Right ventricle myocardium superior (tissue), 1 donor: ENCODE measurements at regions not wholly inside any gene's neighbourhood (a gene's known extent, or its start where the extent isn't known, plus 50 kb on each side); places are given as distances from the start of the nearest gene placed in this dataset.

Experiments used
- ATAC-seq: fragments of 200-7000 bp; cut with Tn5 transposase; one replicate; pipeline ENCODE4 v1.9.1; 2020; ENCODE audit warnings: mild to moderate bottlenecking; ENCODE audit not compliant: poor library complexity
- DNase-seq: peaks from one replicate; pipeline ENCODE4 v3.0.0-alpha.2; 2020
- intact Hi-C: fragments of 100-400 bp; cut with DNase I; formaldehyde crosslinking; loops from one replicate; pipeline ENCODE4 v1.11.2; 2022
- donor health status: DM: no; HTN: yes; CAD: no; lungs with severe emphysema.

- ATAC-seq (no peak), DNase-seq (no peak)
- intact Hi-C loops = no loop called here
Observed at GRCh38 chr2:105629634-105630033, 115.1 kb upstream of the NCK2 start.

GRCh38 chr2:105627534-105627933 lies 117.2 kb upstream of the NCK2 start:
- ATAC-seq (no peak), DNase-seq (no peak)
- intact Hi-C loops = no loop called here

- DNase-seq = no peak
- ATAC-seq = no peak
- intact Hi-C loops = no loop called here
Observed at GRCh38 chr2:105626966-105627340, 117.8 kb upstream of the NCK2 start.

GRCh38 chr2:105626212-105626965 lies 118.3 kb upstream of the NCK2 start:
- no peak for DNase-seq
- intact Hi-C loops = no loop called here
- ATAC-seq = no peak

GRCh38 chr2:105625632-105626031 lies 119.1 kb upstream of the NCK2 start:
- ATAC-seq (no peak), DNase-seq (no peak)
- intact Hi-C loops = no loop called here

- intact Hi-C loops = no loop called here
- no peak for ATAC-seq
- DNase-seq = no peak
Observed at GRCh38 chr2:105621038-105621437, 123.7 kb upstream of the NCK2 start.

GRCh38 chr2:105618351-105618659 lies 126.4 kb upstream of the NCK2 start:
- intact Hi-C loops = no loop called here
- ATAC-seq (no peak), DNase-seq (no peak)

- ATAC-seq (peak; percentile 56), DNase-seq (no peak)
- intact Hi-C loops = no loop called here
Observed at GRCh38 chr2:105617631-105618350, 126.9 kb upstream of the NCK2 start.

- intact Hi-C loops = no loop called here
- DNase-seq = no peak
Observed at GRCh38 chr2:105615305-105615704, 129.4 kb upstream of the NCK2 start.

GRCh38 chr2:105611811-105612424 lies 132.8 kb upstream of the NCK2 start:
- intact Hi-C loops = no loop called here
- no peak for ATAC-seq

More at GRCh38 chr2:105615305-105615704, 129.4 kb upstream of the NCK2 start:
- no peak for ATAC-seq

GRCh38 chr2:105611333-105611637 lies 133.4 kb upstream of the NCK2 start:
- intact Hi-C loops = no loop called here
- DNase-seq (no peak), ATAC-seq (no peak)

More at GRCh38 chr2:105611811-105612424, 132.8 kb upstream of the NCK2 start:
- DNase-seq = no peak

- no peak for ATAC-seq
- intact Hi-C loops = no loop called here
- no peak for DNase-seq
Observed at GRCh38 chr2:105610576-105611332, 134.0 kb upstream of the NCK2 start.

- intact Hi-C loops = loop anchor here (10.0 kb wide), 1 partner anchor 275 kb away; no protein-coding TSS in a partner anchor
- ATAC-seq (no peak), DNase-seq (no peak)
Observed at GRCh38 chr2:105609746-105610402, 134.8 kb upstream of the NCK2 start.

GRCh38 chr2:105607920-105608504 lies 136.7 kb upstream of the NCK2 start:
- intact Hi-C loops = loop anchor here (10.0 kb wide), 1 partner anchor 277 kb away; no protein-coding TSS in a partner anchor
- peak; percentile 56 for DNase-seq
- ATAC-seq = peak; percentile 90

GRCh38 chr2:105606081-105606480 lies 138.6 kb upstream of the NCK2 start:
- intact Hi-C loops = loop anchor here (10.0 kb wide), 1 partner anchor 279 kb away; no protein-coding TSS in a partner anchor
- ATAC-seq (no peak), DNase-seq (no peak)

GRCh38 chr2:105604938-105605337 lies 139.8 kb upstream of the NCK2 start:
- DNase-seq (no peak), ATAC-seq (peak; percentile 83)
- intact Hi-C loops = loop anchor here (10.0 kb wide), 1 partner anchor 280 kb away; no protein-coding TSS in a partner anchor

- ATAC-seq (no peak), DNase-seq (no peak)
- intact Hi-C loops = loop anchor here (10.0 kb wide), 1 partner anchor 284 kb away; no protein-coding TSS in a partner anchor
Observed at GRCh38 chr2:105600949-105601794, 143.5 kb upstream of the NCK2 start.
